ENCODE measurements at regions not wholly inside any gene's neighbourhood (a gene's known extent, or its start where the extent isn't known, plus 50 kb on each side); places are given as distances from the start of the nearest gene placed in this dataset.

DNA sequence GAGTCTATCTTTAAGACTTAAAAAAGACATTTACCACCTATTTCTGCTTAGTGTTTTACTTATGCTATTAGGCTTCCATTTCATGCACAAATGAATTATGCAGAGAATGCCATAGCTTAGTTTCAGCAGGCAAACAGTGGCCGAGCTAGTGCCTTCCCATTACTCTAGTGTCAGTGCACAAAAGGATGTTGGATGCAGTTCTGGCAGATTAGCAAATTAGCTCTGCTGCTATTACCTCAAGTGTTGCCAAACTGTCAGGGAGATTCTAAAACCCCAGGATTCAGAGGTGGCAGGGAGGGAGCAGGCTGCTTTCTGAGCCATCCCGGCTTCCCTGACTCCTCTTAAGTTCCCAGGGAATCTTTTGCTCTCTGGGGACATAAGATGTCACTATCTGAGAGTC, 209.4 kb upstream of the NCAM1 start:
- DNase-seq (ENCODE audit: low read depth), result no peak

DNA sequence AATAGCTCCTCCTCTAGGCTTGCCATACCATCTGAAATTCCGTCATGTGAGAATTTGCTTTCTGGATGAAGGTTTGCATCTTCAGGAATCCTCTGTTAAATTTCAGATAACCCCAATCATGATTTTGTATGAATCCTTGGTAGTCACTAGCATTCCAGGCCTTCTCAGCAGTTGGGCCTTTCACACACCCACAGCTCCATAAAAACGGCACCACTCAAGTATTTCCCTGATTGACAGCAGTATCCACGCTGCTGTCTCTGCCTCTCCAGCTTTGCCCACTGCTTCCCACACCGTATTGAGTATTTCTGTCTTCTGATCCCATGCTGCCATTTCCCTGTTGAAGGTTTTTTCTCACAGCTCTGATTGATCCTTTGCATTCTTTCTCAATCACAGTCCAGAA, 208.7 kb upstream of the NCAM1 start:
- DNase-seq (ENCODE audit: low read depth), result no peak

DNA sequence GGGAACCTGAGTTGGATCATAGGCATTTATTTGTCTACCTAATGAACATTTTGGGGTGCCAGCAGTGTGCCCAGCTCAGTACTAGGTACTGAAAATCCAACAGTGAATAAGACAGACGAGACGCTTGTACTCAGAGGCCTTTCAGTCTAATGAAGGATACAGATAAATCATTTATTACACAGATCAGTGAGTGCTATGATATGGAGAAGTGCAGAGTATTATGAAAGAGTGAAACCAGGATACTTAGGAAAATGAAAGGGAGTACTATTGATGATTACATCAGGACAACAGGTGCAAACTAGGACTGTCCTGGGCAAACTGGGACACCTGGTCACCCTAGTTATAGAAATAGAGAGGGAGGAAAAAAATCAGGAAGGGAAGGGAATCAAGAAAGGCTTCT, 207.5 kb upstream of the NCAM1 start:
- DNase-seq (ENCODE audit: low read depth), result no peak

DNA sequence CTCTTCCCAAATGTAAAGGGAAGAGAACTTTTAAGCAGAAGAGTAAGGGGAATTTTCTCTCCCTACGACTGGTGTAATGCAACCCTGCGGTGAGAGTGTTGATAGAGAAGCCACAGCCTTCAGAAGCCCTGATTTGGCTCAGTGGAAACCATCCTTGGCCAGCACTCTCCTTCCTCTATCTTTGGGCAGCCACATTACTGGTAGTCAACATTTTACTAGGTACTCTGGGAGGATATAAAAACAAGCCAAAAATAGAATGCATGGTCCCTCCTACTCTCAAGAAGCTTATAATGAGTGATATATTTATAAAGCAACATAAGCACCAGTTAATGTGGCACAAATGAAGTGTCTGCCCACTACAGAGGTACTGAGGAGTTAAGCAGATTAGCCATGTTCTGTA, 201.8 kb upstream of the NCAM1 start:
- DNase-seq (ENCODE audit: low read depth), result no peak

GRCh38 chr11:112760396-112761059, 200.7 kb upstream of the NCAM1 start:
- DNase-seq (ENCODE audit: low read depth), result no peak

DNA sequence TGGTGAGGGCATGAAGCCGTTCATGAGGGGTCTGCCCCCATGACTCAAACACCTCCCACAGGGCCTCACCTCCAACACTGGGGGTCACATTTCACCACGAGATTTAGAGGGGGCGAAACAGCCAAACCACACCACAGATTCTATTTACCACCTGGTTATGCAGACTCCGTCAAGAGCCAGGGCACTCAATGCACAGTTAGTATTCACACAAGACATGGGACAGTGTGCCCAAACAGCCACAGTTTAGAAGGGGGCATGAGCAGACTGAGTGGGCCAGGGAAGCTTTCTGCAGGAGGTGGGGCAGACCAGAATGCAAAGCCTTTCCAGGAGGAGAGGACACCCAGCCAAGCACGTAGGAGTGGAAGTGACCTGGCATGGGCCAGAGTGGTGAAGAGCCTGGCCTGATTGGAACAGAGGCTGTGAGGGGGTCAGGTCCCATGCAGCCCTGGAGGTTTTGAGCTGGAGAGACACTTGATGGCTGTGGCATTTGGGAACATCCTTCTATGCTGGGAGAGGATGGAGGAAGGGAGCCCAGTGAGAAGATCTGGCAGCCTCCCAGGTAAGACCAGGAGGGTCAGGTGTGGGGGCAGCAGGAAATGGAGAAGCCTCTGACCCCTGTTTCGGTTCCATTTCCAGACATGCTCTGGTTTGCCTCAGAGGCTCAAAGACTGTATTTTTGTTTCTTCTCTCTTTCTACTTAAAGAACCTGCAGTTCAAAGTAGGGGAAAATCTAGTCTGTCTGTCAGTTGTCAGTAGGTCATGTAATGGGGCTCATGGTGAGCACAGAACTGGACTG, 199.1 kb upstream of the NCAM1 start:
- DNase-seq (ENCODE audit: low read depth), result no peak

- no peak for DNase-seq (ENCODE audit: low read depth)
Measured at GRCh38 chr11:112762707-112763090, 198.5 kb upstream of the NCAM1 start.

DNA sequence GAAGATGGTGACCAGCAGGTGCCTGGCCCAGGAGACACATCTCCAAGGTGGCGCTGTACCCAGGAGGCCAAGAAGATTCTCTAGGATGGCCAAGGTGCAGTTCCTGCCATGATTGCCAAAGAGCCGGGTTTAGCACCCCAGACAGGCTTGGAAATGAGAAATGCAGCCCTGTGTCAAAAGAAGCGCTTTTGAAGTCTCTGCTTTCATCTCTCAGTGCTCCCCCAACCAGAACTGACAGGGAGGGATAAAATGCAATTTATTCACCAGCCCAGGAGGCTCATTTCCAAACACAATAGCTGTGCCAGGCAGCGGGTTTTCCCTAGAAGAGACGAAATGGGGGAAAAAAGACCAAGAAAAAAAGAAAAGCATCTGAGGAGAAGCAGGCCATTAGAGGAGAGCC, 195.9 kb upstream of the NCAM1 start:
- DNase-seq (ENCODE audit: low read depth), result no peak

DNA sequence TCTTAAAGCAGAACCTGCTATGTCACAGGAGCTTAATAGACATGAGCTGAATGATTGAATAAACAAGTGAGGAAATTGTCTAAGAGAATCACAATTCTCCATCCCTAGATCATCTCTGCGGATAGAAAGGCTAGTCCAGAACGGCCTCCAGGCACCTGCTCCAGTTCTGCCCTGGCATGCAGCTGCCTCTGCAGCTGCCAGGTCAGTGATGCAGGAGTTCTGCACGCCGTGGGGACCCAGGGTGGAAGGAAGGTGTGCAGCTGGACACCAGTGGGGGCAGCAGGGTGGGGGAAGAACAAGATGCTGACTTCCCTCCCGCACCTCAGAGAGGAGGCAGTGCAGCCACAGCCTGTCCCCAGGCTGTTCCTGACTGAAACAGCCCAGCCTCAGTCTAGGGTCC, 192.1 kb upstream of the NCAM1 start:
- no peak for DNase-seq (ENCODE audit: low read depth)

DNA sequence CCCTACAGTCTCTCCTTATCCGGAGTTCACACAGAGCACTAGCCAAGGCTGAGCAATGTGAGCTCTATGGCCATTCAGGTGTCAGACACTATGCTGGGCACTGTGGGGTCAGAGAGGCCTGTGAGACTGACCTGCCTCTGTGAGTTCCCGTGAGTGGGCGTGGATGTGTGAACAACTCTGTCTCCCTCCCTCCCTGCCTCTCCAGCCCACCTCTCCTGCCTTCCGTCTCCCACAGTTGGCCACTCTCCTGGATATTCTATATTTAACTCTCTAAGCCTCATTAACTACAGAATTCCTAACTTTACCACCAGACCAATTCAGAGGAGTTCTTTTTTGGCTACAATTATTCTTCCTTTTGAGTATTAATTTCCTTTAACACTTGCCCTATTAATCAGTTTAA, 191.6 kb upstream of the NCAM1 start:
- DNase-seq (ENCODE audit: low read depth), result no peak

DNA sequence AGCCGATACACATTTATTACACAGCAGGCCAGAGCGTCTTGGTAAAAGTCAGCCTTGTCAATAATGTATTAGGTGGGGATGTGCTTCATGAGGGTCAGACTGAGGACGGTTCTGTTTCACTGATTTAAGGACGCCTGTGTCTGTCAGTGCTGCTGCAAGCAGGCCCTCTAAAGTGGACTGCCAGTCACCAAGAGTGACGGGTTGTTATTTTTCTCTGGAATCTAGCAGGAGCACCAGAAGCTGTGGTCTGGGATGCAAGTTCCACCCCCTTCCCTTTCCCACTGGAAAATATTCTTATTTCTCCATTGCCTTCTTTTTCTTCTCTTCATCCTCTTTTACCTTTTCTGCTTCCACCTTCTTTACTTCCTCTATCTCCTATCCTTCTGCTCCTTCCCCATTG, 191.2 kb upstream of the NCAM1 start:
- DNase-seq (ENCODE audit: low read depth), result no peak

DNA sequence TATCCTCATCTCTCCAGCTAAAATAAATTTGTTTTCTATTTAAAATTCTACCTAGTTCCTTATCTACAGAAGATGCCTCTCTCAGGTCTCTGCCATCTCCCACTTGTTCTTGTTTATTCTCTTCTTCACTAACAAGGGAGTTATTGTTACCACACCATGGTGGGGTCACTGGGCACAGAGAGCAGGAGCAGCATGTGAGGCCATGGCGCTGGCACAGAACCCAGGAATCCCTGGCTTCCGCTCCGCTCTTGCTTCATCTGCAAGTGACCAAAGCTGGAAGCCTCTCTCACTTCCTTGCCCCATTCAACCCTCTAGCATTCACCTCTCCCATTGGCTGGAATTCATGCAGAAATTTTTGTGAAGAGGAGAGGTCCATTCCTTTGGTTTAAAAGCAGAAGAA, 190.7 kb upstream of the NCAM1 start:
- DNase-seq (ENCODE audit: low read depth), result no peak

GRCh38 chr11:112771851-112772250, 189.4 kb upstream of the NCAM1 start:
- no peak for DNase-seq (ENCODE audit: low read depth)

DNA sequence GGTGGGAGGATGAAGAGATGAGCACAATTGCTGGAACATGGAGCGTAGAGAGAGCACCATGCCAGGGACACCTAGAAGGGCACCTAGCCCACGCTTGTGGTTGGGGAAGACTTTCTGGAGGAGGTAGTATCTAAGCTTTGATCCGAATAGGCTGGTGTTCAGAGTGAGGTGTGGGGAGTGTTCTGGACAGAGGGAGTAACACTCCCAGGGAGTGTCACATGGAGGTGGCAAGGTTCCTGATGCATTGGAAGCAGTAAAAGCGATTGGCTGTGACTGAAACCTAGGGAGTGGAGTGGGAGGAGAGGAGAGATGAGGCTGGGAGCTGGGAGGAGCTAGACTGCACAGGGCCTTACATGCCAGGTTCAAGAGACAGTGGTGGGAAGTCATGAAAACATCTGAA, 188.0 kb upstream of the NCAM1 start:
- DNase-seq (ENCODE audit: low read depth), result no peak

GRCh38 chr11:112776834-112777233, 184.4 kb upstream of the NCAM1 start:
- no peak for DNase-seq (ENCODE audit: low read depth)

GRCh38 chr11:112777283-112777751, 183.9 kb upstream of the NCAM1 start:
- DNase-seq (ENCODE audit: low read depth), result no peak

- DNase-seq (ENCODE audit: low read depth), result no peak
Measured at GRCh38 chr11:112778091-112778876, 182.9 kb upstream of the NCAM1 start.

GRCh38 chr11:112778877-112779266, 182.3 kb upstream of the NCAM1 start:
- no peak for DNase-seq (ENCODE audit: low read depth)

GRCh38 chr11:112780351-112781087, 180.7 kb upstream of the NCAM1 start:
- DNase-seq (ENCODE audit: low read depth), result no peak

DNA sequence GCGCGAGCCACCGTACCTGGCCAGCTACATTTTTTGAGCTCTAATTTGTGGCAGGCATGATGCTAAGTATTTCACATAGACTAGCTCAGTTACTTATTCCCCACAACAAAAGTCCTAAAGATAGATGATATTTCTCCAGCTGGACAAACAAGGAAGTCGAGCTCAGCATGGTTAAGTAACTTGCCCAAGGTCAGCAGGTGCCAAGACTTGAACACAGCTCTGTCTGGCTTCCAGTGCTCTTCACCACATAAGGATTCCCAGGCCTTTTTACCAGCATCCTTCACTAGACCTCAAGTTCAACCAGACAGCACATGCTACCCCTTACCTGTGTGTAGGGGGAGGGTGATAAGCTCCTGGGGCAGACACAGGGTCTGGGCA, 177.3 kb upstream of the NCAM1 start:
- DNase-seq (ENCODE audit: low read depth), result no peak

DNA sequence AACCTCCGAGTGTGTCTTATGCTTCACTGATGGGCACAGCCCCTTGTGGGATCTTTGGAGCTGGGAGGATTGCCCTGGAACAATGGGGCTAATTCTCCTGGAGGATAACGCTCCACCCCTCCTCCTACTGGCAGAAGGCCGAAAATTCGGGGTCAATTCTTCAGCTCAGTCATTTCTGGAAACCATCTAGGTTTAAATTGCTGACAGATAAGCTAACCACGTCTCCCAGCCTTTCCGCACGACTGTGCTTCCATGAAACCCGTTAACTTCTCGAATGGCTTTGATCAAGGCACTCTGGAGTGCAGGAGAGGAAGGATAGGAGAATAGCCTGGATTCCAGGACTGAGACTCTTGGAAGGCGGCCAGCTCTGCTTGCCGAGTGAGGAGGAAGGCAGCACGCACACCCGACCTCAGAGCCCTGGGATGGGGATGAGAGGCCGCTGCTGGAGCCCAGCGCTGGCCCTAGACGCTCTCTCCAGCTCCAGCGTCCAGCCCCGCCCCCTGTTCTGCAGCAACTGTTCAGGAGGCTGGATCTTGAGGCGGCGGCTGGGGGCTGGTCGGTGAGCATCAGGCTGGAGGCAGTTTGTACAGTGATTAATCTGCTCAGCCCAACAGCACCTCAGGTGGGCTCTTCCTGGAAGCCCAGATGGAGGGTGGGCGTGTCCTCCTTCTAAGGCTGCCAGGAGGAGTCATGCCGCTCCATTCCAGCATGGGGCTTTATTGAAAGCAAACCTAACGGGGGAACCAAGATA, 176.7 kb upstream of the NCAM1 start:
- DNase-seq (ENCODE audit: low read depth), result no peak

DNA sequence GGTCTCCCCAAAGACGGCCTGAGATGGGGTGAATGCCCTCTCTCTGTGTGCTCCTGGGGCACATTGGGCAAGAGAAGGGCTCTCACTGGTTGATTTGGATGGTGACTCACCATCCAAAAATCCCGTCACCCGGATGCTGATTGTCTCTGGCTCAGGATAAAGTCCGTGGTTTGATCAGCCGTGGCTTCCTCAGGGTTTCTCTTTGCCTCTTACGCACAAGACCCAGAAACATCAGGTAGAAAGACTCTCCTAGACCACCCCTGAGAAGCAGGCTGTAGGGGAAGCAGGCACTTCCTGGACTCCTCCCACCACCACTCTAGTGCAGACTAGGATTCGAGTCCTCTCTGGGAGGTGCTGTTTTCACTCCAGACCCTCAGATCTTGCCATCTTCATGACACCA, 176.1 kb upstream of the NCAM1 start:
- no peak for DNase-seq (ENCODE audit: low read depth)
